ENCODE measurements at regions not wholly inside any gene's neighbourhood (a gene's known extent, or its start where the extent isn't known, plus 50 kb on each side); places are given as distances from the start of the nearest gene placed in this dataset.

- no peak for TF ChIP-seq CHD2 (IDR thresholded peaks at IDR 0.05; ENCODE audit: low read length, partially characterized antibody)
- TF ChIP-seq BHLHE40 (IDR thresholded peaks at IDR 0.05; ENCODE audit: low read depth, low read length): no peak
- TF ChIP-seq HEYL (CRISPR knock-in tag; IDR thresholded peaks at IDR 0.05): no peak
These were observed 267.3 kb upstream of the SPOPL start for GRCh38 chr2:138234265-138234664.

Measured in A549 (cell line).